ENCODE measurements at regions not wholly inside any gene's neighbourhood (a gene's known extent, or its start where the extent isn't known, plus 50 kb on each side); places are given as distances from the start of the nearest gene placed in this dataset.

DNA sequence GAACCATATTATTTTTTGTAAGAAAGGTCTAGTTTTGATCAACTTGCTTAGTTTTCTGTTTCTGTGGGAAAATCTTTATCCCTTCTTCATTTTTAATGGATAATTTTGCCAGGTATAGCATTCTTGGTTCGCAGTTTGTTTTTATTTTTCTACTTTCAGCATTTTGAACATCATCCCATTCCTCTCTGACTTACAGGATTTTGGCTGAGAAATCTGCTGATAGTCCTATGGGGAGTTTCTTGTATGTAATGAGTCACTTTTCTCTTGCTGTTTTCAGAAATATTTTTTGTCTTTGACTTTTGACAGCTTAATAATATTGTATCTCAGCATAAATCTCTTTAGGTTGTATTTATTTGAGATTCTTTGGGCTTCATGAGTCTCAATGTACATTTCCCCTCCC lies 389.1 kb downstream of the PBX1 start:
- Mint-ChIP-seq H3K27ac (no peak overlapping the region), H3K4me3 (ENCODE audit: low read depth) (no peak overlapping the region), H3K4me1 (ENCODE audit: low read depth) (no peaks in the 10 kb centered on the region), H3K36me3 (ENCODE audit: low read depth) (no peaks in the 10 kb centered on the region), H3K27me3 (ENCODE audit: low read depth) (no peaks in the 10 kb centered on the region), H3K9me3 (peaks cover 26% of the 10 kb centered on the region)
- intact Hi-C loops (cut with micrococcal nuclease), result no loop called here
- no peak for DNase-seq (ENCODE audit: low spot score)

DNA sequence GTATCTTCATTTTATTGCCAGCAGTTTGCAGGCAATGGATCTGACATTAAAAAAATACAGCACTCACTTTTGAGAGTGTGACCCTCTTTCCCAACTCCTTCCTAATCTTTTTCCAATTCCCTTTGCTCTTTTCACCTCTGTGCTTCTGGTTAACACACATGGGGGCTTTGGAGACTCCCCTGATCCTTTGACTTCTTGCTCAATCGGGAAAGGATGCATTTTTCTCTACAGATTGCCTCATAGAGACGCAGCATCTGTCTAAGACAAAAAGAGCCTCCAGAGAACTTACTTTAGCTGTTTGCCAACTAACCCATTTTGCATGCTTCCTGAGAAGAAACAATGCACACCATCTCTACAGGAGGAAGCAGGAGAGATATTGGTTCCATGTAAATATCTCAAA lies 378.3 kb downstream of the PBX1 start:
- DNase-seq (ENCODE audit: low spot score), result no peak
- Mint-ChIP-seq H3K27me3 (ENCODE audit: low read depth) (no peaks in the 10 kb centered on the region), H3K4me1 (ENCODE audit: low read depth) (no peaks in the 10 kb centered on the region), H3K27ac (no peak overlapping the region), H3K4me3 (ENCODE audit: low read depth) (no peak overlapping the region), H3K9me3 (peaks cover 6% of the 10 kb centered on the region), H3K36me3 (ENCODE audit: low read depth) (no peaks in the 10 kb centered on the region)
- intact Hi-C loops (cut with micrococcal nuclease), result no loop called here

DNA sequence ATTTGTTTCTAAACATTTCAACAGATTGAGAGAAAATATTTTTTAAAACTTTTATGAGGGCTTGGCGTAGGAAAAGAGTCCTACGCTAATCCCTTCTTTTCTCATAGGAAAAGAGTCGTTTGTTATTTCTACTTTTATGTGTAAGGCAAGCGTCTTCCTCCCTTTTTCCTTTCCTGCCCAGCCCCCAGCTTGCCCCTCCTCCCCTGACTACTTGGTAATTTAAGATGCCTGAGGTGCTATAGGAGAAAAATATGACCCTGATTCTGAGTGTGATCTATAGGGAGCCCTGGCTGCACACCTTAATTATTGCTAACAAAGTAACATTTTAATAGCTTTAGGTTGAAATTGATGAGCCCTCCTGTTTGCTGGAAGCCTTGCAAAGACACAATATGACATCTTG lies 373.6 kb downstream of the PBX1 start:
- Mint-ChIP-seq H3K27ac (no peak overlapping the region), H3K4me1 (ENCODE audit: low read depth) (no peaks in the 10 kb centered on the region), H3K4me3 (ENCODE audit: low read depth) (no peak overlapping the region), H3K36me3 (ENCODE audit: low read depth) (no peaks in the 10 kb centered on the region), H3K27me3 (ENCODE audit: low read depth) (no peaks in the 10 kb centered on the region), H3K9me3 (no peaks in the 10 kb centered on the region)
- no peak for DNase-seq (ENCODE audit: low spot score)
- intact Hi-C loops (cut with micrococcal nuclease), result no loop called here

DNA sequence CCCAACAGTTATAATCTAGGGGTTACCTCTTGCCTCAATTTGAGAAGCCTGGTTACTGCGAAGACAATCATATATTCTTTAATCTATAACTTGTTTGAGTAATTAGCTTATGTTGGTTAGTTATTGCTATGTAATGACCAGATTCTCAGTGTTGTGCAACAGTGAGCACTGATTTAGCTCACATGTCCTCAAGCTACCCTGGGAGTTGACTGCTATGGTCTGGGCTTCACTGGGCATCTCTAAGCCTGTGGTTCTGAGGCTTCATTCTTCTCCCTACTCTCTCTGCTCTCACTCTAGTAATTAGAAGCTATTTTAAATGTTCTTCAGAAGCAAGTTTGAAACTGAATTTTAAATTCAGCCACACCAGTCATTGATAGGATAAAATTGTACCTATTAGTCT lies 371.8 kb downstream of the PBX1 start:
- no peak overlapping the region for H3K4me3 Mint-ChIP-seq (ENCODE audit: low read depth)
- intact Hi-C loops (cut with micrococcal nuclease), result no loop called here
- no peaks in the 10 kb centered on the region for H3K36me3 Mint-ChIP-seq (ENCODE audit: low read depth)

DNA sequence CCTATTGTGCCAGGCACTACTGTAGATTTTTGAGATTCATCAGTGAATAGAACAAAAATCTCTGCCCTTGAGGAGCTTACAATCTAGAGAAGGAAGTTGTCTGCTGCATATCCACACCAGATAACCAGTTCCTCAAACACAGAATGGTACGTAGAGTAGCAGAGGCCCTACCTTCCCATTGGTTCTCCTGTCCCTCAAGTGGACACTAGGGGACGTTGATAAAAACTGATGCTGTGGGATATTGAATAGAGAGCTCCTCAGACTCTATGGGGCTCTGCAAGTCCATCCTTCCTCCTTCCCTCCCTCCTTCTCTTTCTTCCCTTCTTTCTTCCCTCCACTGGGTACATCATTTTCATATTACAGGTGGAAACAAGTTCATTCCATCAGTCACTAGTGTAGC lies 371.3 kb downstream of the PBX1 start:
- H3K9me3 Mint-ChIP-seq, result no peaks in the 10 kb centered on the region
- H3K4me3 Mint-ChIP-seq (ENCODE audit: low read depth), result no peak overlapping the region
- no peak for DNase-seq (ENCODE audit: low spot score)
- H3K27ac Mint-ChIP-seq, result no peak overlapping the region
- intact Hi-C loops (cut with micrococcal nuclease), result no loop called here
- H3K4me1 Mint-ChIP-seq (ENCODE audit: low read depth), result no peaks in the 10 kb centered on the region
- H3K36me3 Mint-ChIP-seq (ENCODE audit: low read depth), result no peaks in the 10 kb centered on the region
- no peaks in the 10 kb centered on the region for H3K27me3 Mint-ChIP-seq (ENCODE audit: low read depth)

More for the DNA sequence above, 371.8 kb downstream of the PBX1 start:
- no peak for DNase-seq (ENCODE audit: low spot score)
- H3K27me3 Mint-ChIP-seq (ENCODE audit: low read depth), result no peaks in the 10 kb centered on the region
- no peaks in the 10 kb centered on the region for H3K4me1 Mint-ChIP-seq (ENCODE audit: low read depth)
- H3K27ac Mint-ChIP-seq, result no peak overlapping the region
- no peaks in the 10 kb centered on the region for H3K9me3 Mint-ChIP-seq

DNA sequence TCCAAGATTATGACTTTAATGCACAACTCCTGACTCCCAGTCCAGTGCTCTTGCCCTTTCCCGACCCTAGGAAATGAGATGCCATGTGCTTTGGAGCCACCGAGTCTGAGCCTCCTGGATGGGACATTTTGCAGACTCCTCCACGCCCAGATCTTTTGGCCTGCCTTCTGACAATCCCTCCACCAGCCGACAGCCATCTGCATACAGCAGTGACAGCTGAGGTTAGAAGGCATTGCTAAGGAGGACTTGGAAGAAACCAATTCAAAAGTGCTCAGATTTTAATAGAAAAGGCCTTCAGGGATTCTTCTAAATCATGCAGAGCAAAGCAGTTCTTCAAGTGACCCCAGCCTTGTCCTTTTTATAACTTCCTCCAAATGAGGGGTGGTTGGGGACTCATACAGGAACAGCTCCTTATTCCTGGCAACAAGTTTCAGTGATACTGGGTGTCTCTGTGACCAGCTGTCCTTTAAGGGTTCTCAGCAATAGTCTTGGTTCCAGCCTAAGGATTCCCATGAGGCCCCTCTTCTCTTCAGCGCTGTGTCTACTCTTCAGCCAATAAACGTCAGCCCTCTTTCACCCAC lies 369.3 kb downstream of the PBX1 start:
- H3K4me1 Mint-ChIP-seq (ENCODE audit: low read depth), result no peaks in the 10 kb centered on the region
- H3K4me3 Mint-ChIP-seq (ENCODE audit: low read depth), result no peak overlapping the region
- H3K36me3 Mint-ChIP-seq (ENCODE audit: low read depth), result no peaks in the 10 kb centered on the region
- no peaks in the 10 kb centered on the region for H3K27me3 Mint-ChIP-seq (ENCODE audit: low read depth)
- intact Hi-C loops (cut with micrococcal nuclease), result no loop called here
- DNase-seq (ENCODE audit: low spot score), result no peak
- no peaks in the 10 kb centered on the region for H3K9me3 Mint-ChIP-seq
- H3K27ac Mint-ChIP-seq, result no peak overlapping the region

DNA sequence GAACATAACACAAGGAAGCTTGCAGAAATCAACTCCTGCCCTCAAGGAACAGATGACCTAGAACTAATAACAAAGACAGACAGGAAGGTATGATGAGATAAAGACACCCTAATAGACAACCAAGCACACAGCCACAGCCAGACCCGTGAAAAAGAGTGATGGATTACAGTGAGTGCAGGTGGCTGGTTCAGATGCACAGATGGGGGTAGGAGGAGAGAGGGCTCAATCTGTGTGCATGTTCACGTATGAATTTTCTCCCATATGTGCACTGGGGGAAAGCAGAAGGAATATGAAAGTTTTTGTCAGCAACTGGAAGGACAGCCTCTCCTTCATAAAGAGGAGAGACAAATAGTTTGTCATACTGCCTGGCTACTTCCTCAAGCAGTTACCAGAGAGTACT lies 367.1 kb downstream of the PBX1 start:
- Mint-ChIP-seq H3K27me3 (ENCODE audit: low read depth) (no peaks in the 10 kb centered on the region), H3K36me3 (ENCODE audit: low read depth) (no peaks in the 10 kb centered on the region), H3K4me3 (ENCODE audit: low read depth) (no peak overlapping the region), H3K27ac (no peak overlapping the region), H3K4me1 (ENCODE audit: low read depth) (no peaks in the 10 kb centered on the region), H3K9me3 (no peaks in the 10 kb centered on the region)
- intact Hi-C loops (cut with micrococcal nuclease), result no loop called here
- no peak for DNase-seq (ENCODE audit: low spot score)

DNA sequence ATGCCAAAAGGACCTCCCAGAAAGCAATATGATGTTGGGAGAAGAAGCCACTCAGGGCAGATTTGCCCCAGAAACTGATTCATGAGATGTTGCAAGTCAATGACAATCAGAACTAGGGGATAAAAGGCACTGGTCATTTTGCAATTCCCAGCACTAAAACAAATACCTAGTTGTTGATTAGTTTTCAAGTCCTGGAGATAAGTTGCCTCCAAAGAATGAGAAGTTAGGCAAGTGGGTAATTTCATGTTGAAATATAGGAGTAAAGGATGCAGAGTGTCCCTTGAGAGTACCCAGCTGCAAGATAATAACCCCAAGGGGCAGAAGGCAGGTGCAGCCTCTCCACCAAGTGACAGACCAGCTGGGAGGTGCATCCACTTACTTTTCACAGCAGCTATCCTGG lies 363.6 kb downstream of the PBX1 start:
- Mint-ChIP-seq H3K4me1 (ENCODE audit: low read depth) (no peaks in the 10 kb centered on the region), H3K9me3 (no peaks in the 10 kb centered on the region), H3K27me3 (ENCODE audit: low read depth) (no peaks in the 10 kb centered on the region), H3K4me3 (ENCODE audit: low read depth) (no peak overlapping the region), H3K36me3 (ENCODE audit: low read depth) (no peaks in the 10 kb centered on the region), H3K27ac (no peak overlapping the region)
- no peak for DNase-seq (ENCODE audit: low spot score)
- intact Hi-C loops (cut with micrococcal nuclease), result no loop called here

DNA sequence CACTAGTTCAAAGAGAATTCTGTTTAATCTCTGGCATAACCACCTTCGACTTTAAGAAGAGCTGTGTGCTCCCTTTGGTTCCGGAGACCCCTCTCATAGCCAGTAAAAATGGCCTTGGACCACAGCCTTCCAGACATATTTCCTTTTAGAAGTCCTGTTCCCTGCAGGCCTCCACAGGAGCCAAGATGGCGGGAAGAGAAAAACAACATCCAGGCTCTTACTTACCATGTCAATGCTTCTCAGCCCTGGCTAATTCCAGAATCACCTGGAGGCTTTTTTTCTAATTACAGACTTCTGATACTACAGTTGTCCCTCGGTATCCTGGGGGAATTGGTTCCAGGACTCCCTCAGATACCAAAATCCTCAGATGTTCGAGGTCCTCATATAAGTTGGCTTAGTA lies 362.5 kb downstream of the PBX1 start:
- Mint-ChIP-seq H3K27me3 (ENCODE audit: low read depth) (no peaks in the 10 kb centered on the region), H3K36me3 (ENCODE audit: low read depth) (no peaks in the 10 kb centered on the region), H3K27ac (no peak overlapping the region), H3K9me3 (no peaks in the 10 kb centered on the region), H3K4me3 (ENCODE audit: low read depth) (no peak overlapping the region), H3K4me1 (ENCODE audit: low read depth) (no peaks in the 10 kb centered on the region)
- intact Hi-C loops (cut with micrococcal nuclease), result no loop called here
- DNase-seq (ENCODE audit: low spot score), result no peak

DNA sequence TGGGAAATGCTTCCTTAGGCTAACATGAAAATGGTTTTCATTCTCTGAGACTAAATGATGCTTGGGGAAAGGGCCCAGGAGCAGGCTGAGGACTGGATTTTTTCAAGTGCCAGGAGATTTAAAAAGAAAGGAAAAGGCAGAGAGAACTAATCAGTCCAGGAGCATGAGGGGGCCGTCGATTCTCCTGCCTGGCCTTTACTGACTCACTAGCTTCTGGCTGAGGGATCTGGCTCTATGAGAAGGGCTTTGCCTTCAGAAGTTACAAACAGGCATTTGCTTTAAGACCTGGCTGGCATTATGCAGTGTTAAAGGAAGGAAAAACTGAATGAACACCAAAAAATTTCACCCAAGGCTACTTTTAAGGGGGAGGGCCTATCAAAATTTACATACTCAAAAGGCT lies 359.2 kb downstream of the PBX1 start:
- H3K27me3 Mint-ChIP-seq (ENCODE audit: low read depth), result no peaks in the 10 kb centered on the region
- intact Hi-C loops (cut with micrococcal nuclease), result no loop called here
- no peaks in the 10 kb centered on the region for H3K4me1 Mint-ChIP-seq (ENCODE audit: low read depth)

DNA sequence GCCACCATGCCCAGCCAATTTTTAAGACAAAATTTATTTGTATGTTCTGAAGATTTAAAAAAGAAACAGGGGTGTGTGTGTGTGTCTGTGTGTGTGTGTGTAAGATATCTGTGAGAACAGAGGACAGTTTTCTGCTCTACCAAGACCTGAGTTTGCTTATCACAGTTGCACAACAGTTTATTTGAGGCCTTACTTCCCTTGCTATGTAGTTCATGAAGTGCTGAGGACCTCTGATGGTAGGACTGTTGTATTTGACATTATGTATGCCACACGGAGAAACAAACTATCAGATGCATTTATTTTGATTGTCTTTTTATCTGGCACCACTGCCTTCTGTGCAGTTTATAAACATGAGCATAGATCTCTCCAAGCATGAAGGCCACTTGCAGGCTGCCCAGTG lies 355.2 kb downstream of the PBX1 start:
- intact Hi-C loops (cut with micrococcal nuclease), result no loop called here
- H3K4me3 Mint-ChIP-seq (ENCODE audit: low read depth), result no peak overlapping the region
- H3K36me3 Mint-ChIP-seq (ENCODE audit: low read depth), result no peaks in the 10 kb centered on the region

More for the DNA sequence above, 359.2 kb downstream of the PBX1 start:
- Mint-ChIP-seq H3K4me3 (ENCODE audit: low read depth) (no peak overlapping the region), H3K36me3 (ENCODE audit: low read depth) (no peaks in the 10 kb centered on the region), H3K27ac (no peak overlapping the region), H3K9me3 (no peaks in the 10 kb centered on the region)
- DNase-seq (ENCODE audit: low spot score), result no peak

DNA sequence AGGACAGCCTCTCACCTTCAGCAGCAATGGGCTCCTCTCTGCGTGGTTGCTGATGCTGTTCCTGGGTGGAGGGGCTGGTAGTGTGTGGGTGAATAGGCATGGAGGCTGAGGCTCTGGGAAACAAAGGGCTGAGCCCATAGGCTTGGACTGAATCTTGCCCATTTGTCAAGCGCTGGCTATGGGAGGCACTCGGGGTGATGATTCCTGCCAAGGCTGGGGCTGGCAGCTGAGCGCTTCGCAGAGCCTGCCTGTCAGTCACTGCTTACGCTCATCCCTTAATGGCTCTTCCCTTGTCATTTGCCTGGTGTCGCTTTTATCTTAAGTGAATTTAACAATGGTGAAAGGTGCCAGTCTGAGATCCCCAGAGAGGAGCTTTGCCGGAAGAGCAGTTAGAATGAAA lies 353.3 kb downstream of the PBX1 start:
- intact Hi-C loops (cut with micrococcal nuclease), result no loop called here
- Mint-ChIP-seq H3K4me3 (ENCODE audit: low read depth) (no peak overlapping the region), H3K27me3 (ENCODE audit: low read depth) (no peaks in the 10 kb centered on the region), H3K9me3 (no peaks in the 10 kb centered on the region), H3K36me3 (ENCODE audit: low read depth) (no peaks in the 10 kb centered on the region), H3K27ac (no peak overlapping the region), H3K4me1 (ENCODE audit: low read depth) (peaks cover 4% of the 10 kb centered on the region)
- no peak for DNase-seq (ENCODE audit: low spot score)

More for the DNA sequence above, 355.2 kb downstream of the PBX1 start:
- no peak for DNase-seq (ENCODE audit: low spot score)
- Mint-ChIP-seq H3K4me1 (ENCODE audit: low read depth) (no peaks in the 10 kb centered on the region), H3K27ac (no peak overlapping the region), H3K9me3 (no peaks in the 10 kb centered on the region), H3K27me3 (ENCODE audit: low read depth) (no peaks in the 10 kb centered on the region)

DNA sequence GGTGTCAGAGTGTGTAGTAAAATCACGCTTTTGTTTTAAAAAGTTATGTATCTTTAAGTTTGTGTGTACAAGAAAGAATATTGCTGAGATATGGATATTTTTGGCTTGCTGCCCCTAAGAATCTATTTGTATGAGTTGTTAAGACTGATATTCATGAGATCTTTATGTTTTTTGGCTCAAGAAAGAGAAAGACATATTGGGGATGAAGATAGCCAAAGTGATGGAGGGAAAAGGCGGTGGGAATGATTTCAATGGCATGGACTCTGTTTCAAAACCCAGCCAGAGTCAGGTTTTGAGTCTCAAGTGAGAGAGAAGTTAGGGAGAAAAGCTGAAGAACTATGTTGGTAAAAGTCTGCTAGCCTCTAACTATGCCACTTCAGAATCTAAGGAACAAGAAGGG lies 351.7 kb downstream of the PBX1 start:
- H3K27ac Mint-ChIP-seq, result no peak overlapping the region
- H3K9me3 Mint-ChIP-seq, result no peaks in the 10 kb centered on the region
- H3K4me3 Mint-ChIP-seq (ENCODE audit: low read depth), result no peak overlapping the region
- H3K27me3 Mint-ChIP-seq (ENCODE audit: low read depth), result no peaks in the 10 kb centered on the region
- no peak for DNase-seq (ENCODE audit: low spot score)
- peaks cover 4% of the 10 kb centered on the region for H3K4me1 Mint-ChIP-seq (ENCODE audit: low read depth)
- H3K36me3 Mint-ChIP-seq (ENCODE audit: low read depth), result no peaks in the 10 kb centered on the region
- intact Hi-C loops (cut with micrococcal nuclease), result no loop called here

DNA sequence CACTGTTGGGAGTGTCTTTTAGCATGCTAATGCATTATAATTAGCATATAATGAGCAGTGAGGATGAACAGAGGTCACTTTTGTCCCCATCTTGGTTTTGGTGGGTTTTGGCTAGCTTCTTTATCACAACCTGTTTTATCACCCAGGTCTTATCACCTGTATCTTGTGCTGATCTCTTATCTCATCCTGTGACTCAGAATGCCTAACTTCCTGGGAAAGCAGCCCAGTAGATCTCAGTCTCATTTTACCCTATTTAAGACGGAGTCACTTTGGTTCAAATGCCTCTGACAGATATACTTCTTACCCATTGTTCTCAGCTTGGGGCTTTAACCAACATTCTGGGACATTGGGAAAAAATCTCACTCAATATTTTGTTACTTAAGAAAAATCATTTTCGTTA lies 348.7 kb downstream of the PBX1 start:
- Mint-ChIP-seq H3K4me1 (ENCODE audit: low read depth) (peaks cover 4% of the 10 kb centered on the region), H3K36me3 (ENCODE audit: low read depth) (no peaks in the 10 kb centered on the region), H3K9me3 (no peaks in the 10 kb centered on the region), H3K4me3 (ENCODE audit: low read depth) (no peak overlapping the region), H3K27me3 (ENCODE audit: low read depth) (no peaks in the 10 kb centered on the region), H3K27ac (no peak overlapping the region)
- intact Hi-C loops (cut with micrococcal nuclease), result no loop called here
- DNase-seq (ENCODE audit: low spot score), result no peak

All from activated T-helper 2 cell treated with anti-CD3 and anti-CD28 coated beads, Interferon-gamma antibody, Interleukin-2, Interleukin-4, amounts not matched to agents 10 μg/mL and 5 μg/mL and 100 μg/mL, durations not matched to agents 14 hours and 24 hours and 36 hours (primary cell).